Left lung (tissue), 4 donors: ENCODE measurements at regions not wholly inside any gene's neighbourhood (a gene's known extent, or its start where the extent isn't known, plus 50 kb on each side); places are given as distances from the start of the nearest gene placed in this dataset.

Source experiments
- ATAC-seq: fragments of 200-7000 bp; cut with Tn5 transposase; one replicate; pipeline ENCODE4 v1.9.1; 2020; ENCODE audit warnings: moderate library complexity
- DNase-seq, 4 donors: peaks; one replicate each; pipeline ENCODE4 v3.0.0-alpha.2; 2013 to 2020
- H3K27ac ChIP-seq, 2 donors: fragments of 200-600 bp; sonication (generic) in 1 of 2; one replicate each; pipeline versions ENCODE4 v1.5.0 to v1.8.0; 2020 to 2021
- H3K27me3 ChIP-seq, 2 donors: fragments of 200-600 bp; sonication (generic) in 1 of 2; one replicate each; pipeline versions ENCODE4 v1.5.0 to v1.8.0; 2020 to 2021
- H3K36me3 ChIP-seq, 2 donors: fragments of 200-600 bp; sonication (generic) in 1 of 2; one replicate each; pipeline versions ENCODE4 v1.5.0 to v1.8.0; 2020 to 2021
- H3K4me1 ChIP-seq, 2 donors: fragments of 200-600 bp; one replicate each; pipeline ENCODE4 v1.8.0; 2021
- H3K4me3 ChIP-seq, 2 donors: fragments of 200-600 bp; sonication (generic) in 1 of 2; one replicate each; pipeline versions ENCODE4 v1.5.0 to v1.8.0; 2020 to 2021; ENCODE audit warnings: mild to moderate bottlenecking in 1 of 2
- H3K9me3 ChIP-seq, 2 donors: fragments of 200-600 bp; sonication (generic) in 1 of 2; one replicate each; pipeline versions ENCODE4 v1.5.0 to v1.8.0; 2020 to 2021
- intact Hi-C, 2 donors: fragments of 100-400 bp; cut with DNase I; formaldehyde crosslinking; loops; one replicate each; pipeline versions ENCODE4 v1.11.2 to v1.14.2; 2022
- TF ChIP-seq, protein P1 (sequence below), 2 donors: fragments of 200-600 bp; sonication (generic) in 1 of 2; IDR thresholded peaks; one replicate each; pipeline versions ENCODE4 v1.5.0 to v1.8.0; 2021; ENCODE audit warnings: antibody characterized with exemption in 2 of 2
- donor health status: DM: no; HTN: yes; CAD: no.
- donor health status: DM: no; HTN: no; CAD: no.

DNA sequence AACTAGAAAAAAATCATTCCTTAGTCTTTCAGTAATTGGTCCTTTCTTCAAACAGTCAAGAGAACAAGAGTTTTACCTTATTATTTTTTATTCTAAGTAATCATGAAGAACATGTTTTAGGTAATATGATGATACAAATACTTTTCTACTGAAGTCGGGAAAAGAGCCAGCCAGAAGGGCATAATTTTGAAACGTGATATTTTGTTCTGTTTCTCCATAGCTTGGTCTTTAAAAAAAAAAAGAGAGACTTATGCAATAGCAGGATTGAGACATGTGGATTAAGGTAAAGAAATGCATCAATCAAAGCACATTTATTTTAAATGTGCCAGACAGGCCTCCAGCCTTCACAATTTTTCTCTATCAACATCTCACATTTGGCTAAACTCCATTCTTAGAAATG lies 1016.8 kb downstream of the CNTNAP5 start:
- Histone ChIP-seq H3K9me3 (peaks cover 0 to 7% of the 10 kb centered on the region in 2 donors), H3K4me1 (no peaks in the 10 kb centered on the region), H3K27ac (no peak overlapping the region), H3K27me3 (no peaks in the 10 kb centered on the region), H3K36me3 (no peaks in the 10 kb centered on the region), H3K4me3 (no peak overlapping the region)
- ATAC-seq: no peak
- no peak for DNase-seq
- TF ChIP-seq, protein P1, sequence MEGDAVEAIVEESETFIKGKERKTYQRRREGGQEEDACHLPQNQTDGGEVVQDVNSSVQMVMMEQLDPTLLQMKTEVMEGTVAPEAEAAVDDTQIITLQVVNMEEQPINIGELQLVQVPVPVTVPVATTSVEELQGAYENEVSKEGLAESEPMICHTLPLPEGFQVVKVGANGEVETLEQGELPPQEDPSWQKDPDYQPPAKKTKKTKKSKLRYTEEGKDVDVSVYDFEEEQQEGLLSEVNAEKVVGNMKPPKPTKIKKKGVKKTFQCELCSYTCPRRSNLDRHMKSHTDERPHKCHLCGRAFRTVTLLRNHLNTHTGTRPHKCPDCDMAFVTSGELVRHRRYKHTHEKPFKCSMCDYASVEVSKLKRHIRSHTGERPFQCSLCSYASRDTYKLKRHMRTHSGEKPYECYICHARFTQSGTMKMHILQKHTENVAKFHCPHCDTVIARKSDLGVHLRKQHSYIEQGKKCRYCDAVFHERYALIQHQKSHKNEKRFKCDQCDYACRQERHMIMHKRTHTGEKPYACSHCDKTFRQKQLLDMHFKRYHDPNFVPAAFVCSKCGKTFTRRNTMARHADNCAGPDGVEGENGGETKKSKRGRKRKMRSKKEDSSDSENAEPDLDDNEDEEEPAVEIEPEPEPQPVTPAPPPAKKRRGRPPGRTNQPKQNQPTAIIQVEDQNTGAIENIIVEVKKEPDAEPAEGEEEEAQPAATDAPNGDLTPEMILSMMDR (IDR thresholded peaks at IDR 0.05): no peak
- intact Hi-C loops: no loop called here

DNA sequence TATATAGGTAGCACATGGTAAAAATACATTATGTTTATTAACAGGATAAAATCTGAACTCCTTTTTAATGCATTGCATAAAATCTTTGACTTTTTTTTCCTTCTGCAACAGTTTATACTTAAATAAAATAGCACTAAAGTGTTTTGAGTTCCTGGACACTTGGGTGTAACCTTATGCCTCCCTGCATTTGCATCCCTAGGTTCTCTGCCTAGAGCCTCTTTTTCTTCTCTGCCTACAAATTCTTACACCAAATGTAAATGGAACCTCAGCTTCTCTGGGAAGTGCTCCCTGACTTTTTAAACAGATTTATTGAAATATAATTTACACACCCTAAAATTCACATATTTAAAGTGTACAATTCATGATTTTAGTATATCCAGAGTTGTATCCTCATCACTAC lies 1017.6 kb downstream of the CNTNAP5 start:
- TF ChIP-seq, protein P1 (IDR thresholded peaks at IDR 0.05): no peak
- no peaks in the 10 kb centered on the region for H3K36me3 ChIP-seq

DNA sequence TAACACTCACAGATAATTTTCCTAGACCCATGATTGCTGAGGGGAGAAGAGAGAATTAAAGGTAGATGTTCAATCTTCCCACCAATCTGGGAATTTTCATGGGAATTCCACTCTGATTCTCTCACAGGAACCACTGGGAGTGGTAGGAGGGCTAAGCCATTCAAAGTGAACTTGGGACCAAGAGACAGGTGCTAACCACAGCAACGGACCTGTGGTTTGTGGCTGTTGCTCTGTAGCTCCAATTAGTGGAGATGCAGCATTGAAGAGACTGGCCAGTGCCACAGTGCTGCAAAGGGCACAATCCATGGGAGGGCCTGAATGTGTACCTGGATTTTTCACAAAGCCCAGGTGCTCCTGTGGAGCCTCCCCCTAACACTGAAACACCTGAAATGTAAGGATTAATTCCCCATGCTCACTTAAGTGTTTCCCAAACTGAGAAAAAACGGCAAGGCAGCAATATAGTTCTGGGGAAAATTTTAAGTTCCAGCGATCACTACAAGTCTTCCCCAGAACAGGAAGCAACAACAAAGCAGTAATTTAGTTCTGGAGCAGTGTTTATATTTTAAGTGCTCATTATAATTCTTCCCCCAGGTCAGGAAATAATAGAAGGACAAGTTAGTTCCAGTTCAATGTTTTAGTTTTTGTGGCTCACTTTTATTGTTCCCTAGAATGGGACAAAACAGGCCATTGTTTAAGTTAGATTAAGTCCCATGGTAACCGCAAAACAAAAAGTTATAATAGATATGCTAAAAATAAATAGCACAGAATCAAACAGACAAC lies 1045.8 kb downstream of the CNTNAP5 start:
- no peak overlapping the region for H3K4me3 ChIP-seq
- intact Hi-C loops: no loop called here
- no peak for DNase-seq
- H3K27ac ChIP-seq: no peak overlapping the region
- H3K4me1 ChIP-seq: no peaks in the 10 kb centered on the region
- TF ChIP-seq, protein P1 (IDR thresholded peaks at IDR 0.05): no peak
- H3K36me3 ChIP-seq: no peaks in the 10 kb centered on the region
- no peaks in the 10 kb centered on the region for H3K27me3 ChIP-seq
- ATAC-seq: no peak
- H3K9me3 ChIP-seq: peaks cover 0 to 36% of the 10 kb centered on the region in 2 donors

More for the DNA sequence above, 1017.6 kb downstream of the CNTNAP5 start:
- DNase-seq: no peak
- ATAC-seq: no peak
- no peak overlapping the region for H3K27ac ChIP-seq
- no peaks in the 10 kb centered on the region for H3K4me1 ChIP-seq
- H3K9me3 ChIP-seq: peaks cover 0 to 4% of the 10 kb centered on the region in 2 donors
- intact Hi-C loops: no loop called here
- H3K27me3 ChIP-seq: no peaks in the 10 kb centered on the region
- no peak overlapping the region for H3K4me3 ChIP-seq

DNA sequence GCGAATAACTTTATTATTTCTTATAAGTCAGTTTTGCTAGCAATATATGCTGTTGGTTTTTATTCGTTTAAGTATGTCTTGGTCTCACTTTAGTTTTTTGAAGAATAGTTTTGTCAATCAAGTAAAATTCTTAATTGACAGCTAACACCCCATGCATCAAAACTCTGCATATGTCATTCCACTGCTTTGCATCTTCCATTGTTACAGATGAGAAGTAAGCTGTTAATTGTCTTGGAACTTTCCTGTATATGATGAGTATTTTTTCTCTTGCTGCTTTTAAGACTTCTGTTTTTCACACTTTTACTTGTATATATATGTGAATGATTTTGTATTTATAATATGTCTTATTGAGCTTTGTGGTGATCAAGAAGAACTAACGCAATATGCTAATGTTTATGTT lies 1048.4 kb downstream of the CNTNAP5 start:
- DNase-seq (no peak), ATAC-seq (no peak)
- Histone ChIP-seq H3K27ac (no peak overlapping the region), H3K27me3 (no peaks in the 10 kb centered on the region), H3K36me3 (no peaks in the 10 kb centered on the region), H3K4me3 (no peak overlapping the region), H3K4me1 (no peaks in the 10 kb centered on the region), H3K9me3 (peaks cover 0 to 38% of the 10 kb centered on the region in 2 donors)
- TF ChIP-seq, protein P1 (IDR thresholded peaks at IDR 0.05): no peak
- intact Hi-C loops: no loop called here

DNA sequence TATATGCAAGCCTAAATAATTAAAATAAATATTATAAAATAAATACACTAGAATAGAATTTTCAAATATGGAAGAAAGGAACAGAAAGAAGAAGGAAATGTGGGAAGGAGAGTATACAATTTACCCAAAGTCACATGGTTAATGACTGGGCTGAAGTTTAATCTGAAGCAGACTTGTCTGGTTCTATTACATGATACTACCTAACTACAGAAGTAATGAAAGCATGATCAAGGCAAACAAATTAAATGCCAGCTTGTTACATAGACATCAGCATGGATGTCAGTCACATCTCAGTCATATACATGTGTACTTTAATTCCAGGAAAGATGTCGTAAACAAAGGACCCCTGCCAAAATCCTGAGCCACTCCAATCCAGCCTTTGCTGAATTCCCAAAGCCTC lies 1060.8 kb downstream of the CNTNAP5 start:
- H3K27me3 ChIP-seq: no peaks in the 10 kb centered on the region
- no peaks in the 10 kb centered on the region for H3K9me3 ChIP-seq
- intact Hi-C loops: no loop called here
- ATAC-seq (no peak), DNase-seq (no peak)
- TF ChIP-seq, protein P1 (IDR thresholded peaks at IDR 0.05): no peak
- H3K4me1 ChIP-seq: no peaks in the 10 kb centered on the region
- no peak overlapping the region for H3K27ac ChIP-seq
- no peak overlapping the region for H3K4me3 ChIP-seq
- no peaks in the 10 kb centered on the region for H3K36me3 ChIP-seq
